ENCODE measurements at regions not wholly inside any gene's neighbourhood (a gene's known extent, or its start where the extent isn't known, plus 50 kb on each side); places are given as distances from the start of the nearest gene placed in this dataset.

DNA sequence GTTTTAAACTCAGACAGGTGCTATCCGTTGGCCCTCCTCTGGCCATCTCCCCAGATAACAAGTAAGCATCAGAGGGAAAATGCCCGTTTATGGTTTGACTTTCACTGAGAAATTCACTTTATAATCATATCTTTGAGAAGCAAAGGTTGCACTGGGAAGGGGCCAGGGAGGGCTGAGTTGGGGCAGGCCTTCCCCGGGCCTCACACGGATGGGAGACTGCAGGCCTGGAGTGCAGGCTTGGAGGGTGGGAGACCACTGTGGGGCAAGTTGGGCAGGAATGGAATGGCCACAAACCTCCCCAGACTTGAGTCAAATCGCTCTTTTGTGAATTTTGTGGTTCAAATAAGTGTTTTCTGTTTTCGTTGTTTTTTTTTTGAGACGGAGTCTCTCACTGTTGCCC, 451.7 kb downstream of the TSHZ3 start:
- Mint-ChIP-seq H3K4me1 (no peaks in the 10 kb centered on the region), H3K27ac (no peak overlapping the region), H3K4me3 (no peak overlapping the region), H3K36me3 (ENCODE audit: low read depth) (no peaks in the 10 kb centered on the region), H3K27me3 (peaks cover 26% of the 10 kb centered on the region)
- H3K9me3 ChIP-seq (ENCODE audit: control insufficient read depth, low read length, poor library complexity, severe bottlenecking): no peaks in the 10 kb centered on the region
- ATAC-seq: no peak
- DNase-seq: no peak

DNA sequence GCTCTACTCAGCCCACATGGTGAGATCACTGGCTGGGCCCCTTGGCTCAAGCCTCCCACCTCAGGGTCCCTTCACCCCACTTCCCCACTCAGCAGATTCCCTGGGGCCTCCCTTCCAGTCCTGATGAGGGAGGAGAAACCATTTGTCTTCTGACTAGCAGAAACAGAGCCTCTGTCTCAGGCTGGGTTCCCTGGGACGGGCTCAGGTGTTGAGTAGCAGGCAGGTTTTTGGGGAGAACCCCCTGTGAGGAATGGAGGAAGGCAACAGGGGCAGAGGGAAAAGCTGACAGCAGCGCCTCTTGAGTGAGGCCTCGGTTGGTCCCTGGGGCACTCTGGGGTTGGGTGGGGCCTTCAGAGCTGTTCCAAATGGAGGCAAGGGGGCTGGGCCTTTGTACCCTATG, 452.2 kb downstream of the TSHZ3 start:
- no peaks in the 10 kb centered on the region for H3K36me3 Mint-ChIP-seq (ENCODE audit: low read depth)
- H3K4me1 Mint-ChIP-seq: no peaks in the 10 kb centered on the region
- DNase-seq (no peak), ATAC-seq (no peak)
- H3K4me3 Mint-ChIP-seq: no peak overlapping the region
- peaks cover 29% of the 10 kb centered on the region for H3K27me3 Mint-ChIP-seq
- no peak overlapping the region for H3K27ac Mint-ChIP-seq
- no peaks in the 10 kb centered on the region for H3K9me3 ChIP-seq (ENCODE audit: control insufficient read depth, low read length, poor library complexity, severe bottlenecking)

DNA sequence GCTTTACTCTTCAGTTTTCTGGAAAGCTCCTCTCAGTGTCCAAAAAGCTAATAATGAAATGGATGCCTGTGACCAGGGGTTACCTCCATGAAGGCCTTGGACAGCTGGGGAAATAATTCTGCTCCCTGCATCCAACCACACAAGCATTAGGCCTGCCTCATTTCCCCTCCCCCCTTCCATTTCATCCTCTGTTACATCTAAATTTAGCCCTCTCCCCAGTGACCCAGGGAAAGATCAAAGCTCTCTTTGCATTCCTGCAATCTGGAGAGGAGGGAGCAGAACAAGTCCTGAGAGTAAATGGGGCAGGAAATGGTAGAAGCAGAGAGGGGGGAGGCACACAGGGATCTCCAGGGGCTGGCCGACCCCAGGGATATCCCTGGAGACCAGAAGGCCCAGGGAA, 452.7 kb downstream of the TSHZ3 start:
- peaks cover 34% of the 10 kb centered on the region for H3K27me3 Mint-ChIP-seq

DNA sequence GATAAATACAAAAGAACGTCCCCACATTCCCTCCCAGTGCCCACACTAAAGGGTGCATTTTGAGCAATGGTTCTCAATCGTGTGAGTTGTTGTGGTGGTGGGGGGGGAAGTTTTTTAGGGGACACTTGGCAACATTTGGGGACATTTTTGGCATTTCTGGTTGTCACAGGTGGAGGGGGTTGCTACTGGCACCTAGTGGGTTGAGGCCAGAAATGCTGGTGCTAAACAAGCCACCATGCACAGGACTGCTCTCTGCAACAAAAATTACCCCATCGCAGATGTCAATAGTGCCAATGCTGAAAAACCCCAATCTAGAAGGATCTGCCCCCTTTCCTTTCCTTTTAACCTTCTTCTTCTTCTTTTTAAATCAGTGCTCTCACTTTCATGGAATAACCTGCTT, 453.3 kb downstream of the TSHZ3 start:
- H3K36me3 Mint-ChIP-seq (ENCODE audit: low read depth): no peaks in the 10 kb centered on the region

More for the DNA sequence above, 452.7 kb downstream of the TSHZ3 start:
- Mint-ChIP-seq H3K27ac (no peak overlapping the region), H3K4me1 (no peaks in the 10 kb centered on the region), H3K36me3 (ENCODE audit: low read depth) (no peaks in the 10 kb centered on the region), H3K4me3 (no peak overlapping the region)
- ATAC-seq (no peak), DNase-seq (no peak)
- H3K9me3 ChIP-seq (ENCODE audit: control insufficient read depth, low read length, poor library complexity, severe bottlenecking): no peaks in the 10 kb centered on the region

DNA sequence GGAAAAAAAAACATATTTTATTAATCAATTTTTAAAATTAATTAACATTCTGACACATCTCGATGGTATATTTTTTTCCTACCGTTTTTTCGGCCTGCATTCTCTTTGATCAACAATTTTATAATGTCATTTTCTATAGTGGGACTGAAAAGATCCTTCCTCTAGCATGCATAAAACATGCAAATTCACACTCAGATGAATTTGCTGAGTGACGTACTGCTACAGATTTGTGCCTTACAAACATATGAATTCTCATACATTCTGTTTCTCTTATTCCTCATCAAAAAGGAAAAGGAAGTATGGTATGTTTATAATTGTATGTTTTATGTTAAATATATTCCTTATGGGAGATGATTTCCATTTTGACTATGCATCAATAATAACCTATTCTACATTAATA, 458.2 kb downstream of the TSHZ3 start:
- Mint-ChIP-seq H3K27ac (no peak overlapping the region), H3K27me3 (peaks cover 48% of the 10 kb centered on the region), H3K4me1 (no peaks in the 10 kb centered on the region), H3K36me3 (ENCODE audit: low read depth) (no peaks in the 10 kb centered on the region), H3K4me3 (no peak overlapping the region)
- DNase-seq: no peak
- ATAC-seq: no peak
- H3K9me3 ChIP-seq (ENCODE audit: control insufficient read depth, low read length, poor library complexity, severe bottlenecking): no peaks in the 10 kb centered on the region

More for the DNA sequence above, 453.3 kb downstream of the TSHZ3 start:
- Mint-ChIP-seq H3K4me3 (no peak overlapping the region), H3K4me1 (no peaks in the 10 kb centered on the region), H3K27ac (no peak overlapping the region), H3K27me3 (peaks cover 33% of the 10 kb centered on the region)
- DNase-seq (no peak), ATAC-seq (no peak)
- H3K9me3 ChIP-seq (ENCODE audit: control insufficient read depth, low read length, poor library complexity, severe bottlenecking): no peaks in the 10 kb centered on the region

DNA sequence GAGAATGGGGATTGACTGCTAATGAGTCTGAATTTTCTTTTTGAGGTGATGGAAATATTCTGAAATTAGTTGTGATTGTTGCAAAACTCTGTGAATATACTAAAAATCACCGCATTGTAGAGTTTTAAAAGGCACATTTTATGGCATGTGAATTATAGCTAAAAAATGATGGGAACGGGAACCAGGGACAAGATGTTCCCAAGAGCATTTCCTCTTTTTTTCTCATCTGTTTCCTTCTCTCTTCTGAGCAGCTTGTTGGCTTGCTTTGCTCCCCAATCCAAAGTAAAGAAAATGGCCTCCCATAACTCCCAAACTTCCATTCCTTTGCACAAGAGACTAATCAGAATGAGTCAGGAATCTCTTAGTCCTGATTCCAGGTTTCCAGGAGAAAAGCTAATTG, 459.2 kb downstream of the TSHZ3 start:
- no peak overlapping the region for H3K4me3 Mint-ChIP-seq
- H3K4me1 Mint-ChIP-seq: no peaks in the 10 kb centered on the region
- DNase-seq (no peak), ATAC-seq (no peak)
- H3K36me3 Mint-ChIP-seq (ENCODE audit: low read depth): no peaks in the 10 kb centered on the region
- no peaks in the 10 kb centered on the region for H3K9me3 ChIP-seq (ENCODE audit: control insufficient read depth, low read length, poor library complexity, severe bottlenecking)
- H3K27ac Mint-ChIP-seq: no peak overlapping the region
- peaks cover 52% of the 10 kb centered on the region for H3K27me3 Mint-ChIP-seq

DNA sequence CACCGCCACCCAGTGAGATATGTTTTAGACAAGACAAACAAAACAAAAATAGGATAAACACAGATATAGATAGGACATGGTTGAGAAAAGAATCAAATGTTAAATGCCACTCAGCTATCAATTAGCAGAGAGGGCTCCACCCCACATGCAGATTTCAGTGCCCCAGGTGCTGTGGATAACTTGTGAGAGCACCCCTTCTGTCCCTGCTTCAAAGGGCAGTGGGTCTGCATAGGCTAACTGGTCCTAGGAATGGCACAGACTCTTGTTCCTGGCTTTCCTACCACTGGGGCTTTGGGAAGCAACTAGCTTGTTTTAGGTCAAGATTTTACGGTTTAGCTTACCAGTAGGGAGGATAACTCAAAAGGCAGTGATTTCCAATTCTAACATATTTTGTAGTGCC, 460.3 kb downstream of the TSHZ3 start:
- no peaks in the 10 kb centered on the region for H3K4me1 Mint-ChIP-seq
- no peak overlapping the region for H3K4me3 Mint-ChIP-seq
- H3K27ac Mint-ChIP-seq: no peak overlapping the region
- H3K27me3 Mint-ChIP-seq: peaks cover 47% of the 10 kb centered on the region
- H3K36me3 Mint-ChIP-seq (ENCODE audit: low read depth): peaks cover 3% of the 10 kb centered on the region
- ATAC-seq (no peak), DNase-seq (no peak)
- H3K9me3 ChIP-seq (ENCODE audit: control insufficient read depth, low read length, poor library complexity, severe bottlenecking): no peaks in the 10 kb centered on the region

DNA sequence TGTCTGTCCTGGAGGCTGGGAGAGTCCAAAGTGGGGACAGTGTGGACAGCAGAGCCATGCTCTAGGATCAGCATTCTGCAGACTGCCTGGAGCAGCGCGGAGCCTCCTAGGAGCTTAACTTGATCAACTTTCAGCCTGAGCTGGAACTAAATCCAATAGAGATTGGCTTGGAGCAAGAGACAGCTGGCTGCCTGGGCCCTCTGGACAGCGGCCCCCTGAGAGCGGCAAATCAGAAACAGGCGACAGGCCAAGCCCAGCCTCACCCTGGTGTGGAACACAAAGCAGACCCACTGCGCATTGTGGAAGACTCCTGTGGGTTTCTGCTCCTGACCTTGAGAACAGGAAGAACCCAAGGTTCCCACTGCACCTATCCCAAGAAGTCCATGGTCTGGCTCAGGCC, 462.2 kb downstream of the TSHZ3 start:
- DNase-seq (no peak), ATAC-seq (no peak)
- no peak overlapping the region for H3K4me3 Mint-ChIP-seq
- H3K27me3 Mint-ChIP-seq: peaks cover 44% of the 10 kb centered on the region
- H3K27ac Mint-ChIP-seq: no peak overlapping the region
- H3K36me3 Mint-ChIP-seq (ENCODE audit: low read depth): peaks cover 3% of the 10 kb centered on the region
- no peaks in the 10 kb centered on the region for H3K4me1 Mint-ChIP-seq
- no peaks in the 10 kb centered on the region for H3K9me3 ChIP-seq (ENCODE audit: control insufficient read depth, low read length, poor library complexity, severe bottlenecking)

DNA sequence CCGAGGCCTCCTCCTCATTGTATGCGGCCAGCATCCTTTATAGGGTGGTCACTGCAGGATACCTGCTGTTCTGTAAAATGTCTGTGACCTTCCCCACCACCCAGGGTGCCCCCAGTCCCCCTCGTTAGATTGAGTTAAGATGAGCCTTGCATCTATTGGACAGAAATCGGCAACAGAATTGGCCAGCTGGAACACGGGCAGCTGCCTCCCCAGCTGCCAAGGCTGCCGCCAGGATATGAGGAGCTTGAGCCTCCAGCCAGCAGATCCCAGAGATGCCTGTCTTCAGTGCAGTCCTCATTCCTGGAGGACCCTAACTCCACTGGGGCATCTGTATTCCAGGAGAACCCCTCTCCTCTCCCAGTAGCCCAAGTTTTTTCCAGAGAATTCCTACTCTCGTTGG, 463.0 kb downstream of the TSHZ3 start:
- peaks cover 3% of the 10 kb centered on the region for H3K36me3 Mint-ChIP-seq (ENCODE audit: low read depth)
- H3K9me3 ChIP-seq (ENCODE audit: control insufficient read depth, low read length, poor library complexity, severe bottlenecking): no peaks in the 10 kb centered on the region
- H3K4me3 Mint-ChIP-seq: no peak overlapping the region
- ATAC-seq: no peak
- DNase-seq: no peak
- H3K27me3 Mint-ChIP-seq: peaks cover 35% of the 10 kb centered on the region
- H3K27ac Mint-ChIP-seq: no peak overlapping the region
- no peaks in the 10 kb centered on the region for H3K4me1 Mint-ChIP-seq

DNA sequence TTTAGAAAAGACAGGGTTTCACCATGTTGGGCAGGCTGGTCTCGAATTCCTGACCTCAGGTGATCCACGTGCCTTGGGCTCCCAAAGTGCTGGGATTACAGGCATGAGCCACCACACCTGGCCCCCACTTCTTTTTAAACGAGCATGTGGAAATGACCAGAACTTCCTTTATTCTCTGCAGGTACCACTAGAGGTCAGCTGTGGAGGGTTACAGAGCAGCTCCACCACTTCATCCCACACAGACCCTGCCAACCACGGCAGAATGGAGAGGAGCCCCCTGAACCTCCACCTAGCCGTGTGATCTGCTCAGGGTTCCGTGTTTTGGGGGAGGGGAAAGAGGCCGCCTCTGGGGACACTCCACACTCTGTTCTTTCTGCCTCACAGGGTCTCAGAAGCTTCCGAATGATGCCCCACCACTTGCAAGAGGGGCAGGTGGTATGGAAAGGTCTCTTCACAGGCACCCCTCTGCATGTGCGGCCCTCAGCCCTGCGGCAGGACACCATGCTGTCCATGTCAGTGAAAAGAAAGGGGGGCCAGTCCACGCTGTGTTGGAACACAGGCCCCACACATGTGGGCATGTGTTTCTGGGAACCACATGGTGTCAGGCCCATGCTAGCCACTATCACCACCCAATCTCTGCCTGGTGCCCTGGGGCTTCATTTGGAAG, 465.0 kb downstream of the TSHZ3 start:
- DNase-seq (no peak), ATAC-seq (no peak)
- Mint-ChIP-seq H3K4me1 (peaks cover 2% of the 10 kb centered on the region), H3K36me3 (ENCODE audit: low read depth) (peaks cover 3% of the 10 kb centered on the region), H3K27me3 (peaks cover 33% of the 10 kb centered on the region), H3K27ac (no peak overlapping the region), H3K4me3 (no peak overlapping the region)
- H3K9me3 ChIP-seq (ENCODE audit: control insufficient read depth, low read length, poor library complexity, severe bottlenecking): no peaks in the 10 kb centered on the region

DNA sequence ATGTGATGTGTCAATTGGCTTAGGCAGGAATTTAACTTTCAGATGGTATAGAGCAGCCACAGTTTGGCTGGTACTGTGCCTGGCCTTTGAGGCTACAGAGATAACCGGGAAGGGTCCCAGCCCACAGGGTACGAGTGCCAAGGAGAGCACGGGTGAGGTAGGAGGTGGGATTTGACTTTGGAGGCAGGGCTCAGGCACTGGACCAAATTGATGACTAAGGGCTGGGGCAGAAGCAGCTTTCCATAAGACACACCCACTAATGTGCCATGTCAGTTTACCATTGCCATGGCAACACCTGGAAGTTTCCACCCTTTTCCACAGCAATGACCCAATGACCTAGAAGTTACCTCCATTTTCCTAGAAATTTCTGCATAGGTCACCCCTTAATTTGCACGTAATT, 466.2 kb downstream of the TSHZ3 start:
- Mint-ChIP-seq H3K36me3 (ENCODE audit: low read depth) (peaks cover 3% of the 10 kb centered on the region), H3K27ac (no peak overlapping the region), H3K4me1 (peaks cover 2% of the 10 kb centered on the region), H3K4me3 (no peak overlapping the region), H3K27me3 (peaks cover 26% of the 10 kb centered on the region)
- ATAC-seq (no peak), DNase-seq (no peak)
- no peaks in the 10 kb centered on the region for H3K9me3 ChIP-seq (ENCODE audit: control insufficient read depth, low read length, poor library complexity, severe bottlenecking)

DNA sequence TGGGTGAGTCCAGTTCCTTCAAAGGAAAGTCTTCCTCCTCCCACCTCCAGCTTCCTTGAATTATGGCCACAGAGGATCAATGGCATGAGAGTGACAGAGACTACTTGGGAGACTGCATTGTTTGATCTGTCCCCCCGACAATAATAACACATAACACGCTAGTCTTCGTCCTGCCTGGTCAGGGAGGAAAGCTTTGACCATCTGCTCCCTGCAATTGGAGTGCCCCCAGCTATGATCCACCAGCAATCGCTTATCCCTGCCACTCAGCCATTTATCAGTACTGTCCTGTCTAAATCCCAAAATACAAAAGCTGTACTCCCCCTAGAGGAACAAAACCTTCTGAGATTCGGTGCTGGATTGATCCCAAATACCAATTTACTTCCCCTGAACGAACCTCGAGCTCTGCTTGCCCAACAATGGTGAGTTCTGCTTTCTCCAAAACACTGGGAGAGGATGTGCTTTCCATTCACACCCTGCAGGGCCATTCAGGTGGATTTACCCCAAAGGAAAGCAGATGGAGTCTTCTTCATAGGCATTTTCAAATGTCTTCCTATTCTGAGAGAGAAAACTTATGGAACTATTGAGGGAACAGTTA, 466.7 kb downstream of the TSHZ3 start:
- H3K9me3 ChIP-seq (ENCODE audit: control insufficient read depth, low read length, poor library complexity, severe bottlenecking): no peaks in the 10 kb centered on the region
- ATAC-seq (no peak), DNase-seq (no peak)
- peaks cover 3% of the 10 kb centered on the region for H3K36me3 Mint-ChIP-seq (ENCODE audit: low read depth)
- H3K27me3 Mint-ChIP-seq: peaks cover 29% of the 10 kb centered on the region
- no peak overlapping the region for H3K4me3 Mint-ChIP-seq
- no peak overlapping the region for H3K27ac Mint-ChIP-seq
- peaks cover 2% of the 10 kb centered on the region for H3K4me1 Mint-ChIP-seq

DNA sequence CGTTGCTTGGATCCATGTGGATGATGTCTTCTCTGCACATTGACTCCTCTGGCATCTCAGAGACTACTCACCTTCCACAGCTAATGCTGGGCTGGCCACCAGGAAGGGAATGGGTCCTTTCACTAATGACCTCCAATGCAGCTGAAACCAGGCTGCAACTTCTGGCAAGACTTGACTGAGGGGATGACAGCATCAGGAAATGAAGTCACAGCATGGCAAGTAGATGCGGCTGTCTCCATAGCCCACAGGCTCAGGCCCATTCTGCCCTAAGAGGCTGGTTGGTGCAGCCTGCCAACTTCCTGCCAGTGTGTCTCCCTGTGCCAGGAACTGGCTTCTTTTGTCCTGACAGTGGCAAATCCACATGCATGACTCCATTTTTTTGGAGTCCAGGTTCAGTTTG, 467.3 kb downstream of the TSHZ3 start:
- H3K36me3 Mint-ChIP-seq (ENCODE audit: low read depth): peaks cover 3% of the 10 kb centered on the region

DNA sequence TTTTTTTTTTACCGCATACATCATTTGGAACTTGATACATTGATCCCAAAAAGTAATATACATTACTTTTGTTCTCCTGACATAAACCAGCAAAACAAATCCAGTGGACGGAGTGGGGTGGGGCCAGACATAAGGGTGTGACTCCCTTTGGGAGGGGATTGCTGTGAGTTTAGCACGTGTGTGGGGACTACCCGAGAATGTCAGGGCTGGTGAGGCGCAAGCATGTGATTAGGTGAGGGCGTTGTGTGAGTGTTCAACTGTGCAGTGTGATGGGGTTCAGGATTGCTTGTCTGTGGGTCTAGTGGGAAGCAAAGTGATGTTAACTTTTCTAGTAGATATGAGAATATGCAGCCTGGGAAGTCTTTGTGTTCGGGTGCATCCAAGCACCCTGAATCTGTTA, 468.0 kb downstream of the TSHZ3 start:
- no peak for ATAC-seq
- Mint-ChIP-seq H3K36me3 (ENCODE audit: low read depth) (peaks cover 3% of the 10 kb centered on the region), H3K27ac (no peak overlapping the region), H3K4me3 (no peak overlapping the region), H3K27me3 (peaks cover 28% of the 10 kb centered on the region), H3K4me1 (peaks cover 2% of the 10 kb centered on the region)
- no peak for DNase-seq
- no peaks in the 10 kb centered on the region for H3K9me3 ChIP-seq (ENCODE audit: control insufficient read depth, low read length, poor library complexity, severe bottlenecking)

More for the DNA sequence above, 467.3 kb downstream of the TSHZ3 start:
- DNase-seq (no peak), ATAC-seq (no peak)
- Mint-ChIP-seq H3K27ac (no peak overlapping the region), H3K4me3 (no peak overlapping the region), H3K27me3 (peaks cover 30% of the 10 kb centered on the region), H3K4me1 (peaks cover 2% of the 10 kb centered on the region)
- no peaks in the 10 kb centered on the region for H3K9me3 ChIP-seq (ENCODE audit: control insufficient read depth, low read length, poor library complexity, severe bottlenecking)

All from T-helper 17 cell (primary cell).